ENCODE measurements at regions not wholly inside any gene's neighbourhood (a gene's known extent, or its start where the extent isn't known, plus 50 kb on each side); places are given as distances from the start of the nearest gene placed in this dataset.

DNA sequence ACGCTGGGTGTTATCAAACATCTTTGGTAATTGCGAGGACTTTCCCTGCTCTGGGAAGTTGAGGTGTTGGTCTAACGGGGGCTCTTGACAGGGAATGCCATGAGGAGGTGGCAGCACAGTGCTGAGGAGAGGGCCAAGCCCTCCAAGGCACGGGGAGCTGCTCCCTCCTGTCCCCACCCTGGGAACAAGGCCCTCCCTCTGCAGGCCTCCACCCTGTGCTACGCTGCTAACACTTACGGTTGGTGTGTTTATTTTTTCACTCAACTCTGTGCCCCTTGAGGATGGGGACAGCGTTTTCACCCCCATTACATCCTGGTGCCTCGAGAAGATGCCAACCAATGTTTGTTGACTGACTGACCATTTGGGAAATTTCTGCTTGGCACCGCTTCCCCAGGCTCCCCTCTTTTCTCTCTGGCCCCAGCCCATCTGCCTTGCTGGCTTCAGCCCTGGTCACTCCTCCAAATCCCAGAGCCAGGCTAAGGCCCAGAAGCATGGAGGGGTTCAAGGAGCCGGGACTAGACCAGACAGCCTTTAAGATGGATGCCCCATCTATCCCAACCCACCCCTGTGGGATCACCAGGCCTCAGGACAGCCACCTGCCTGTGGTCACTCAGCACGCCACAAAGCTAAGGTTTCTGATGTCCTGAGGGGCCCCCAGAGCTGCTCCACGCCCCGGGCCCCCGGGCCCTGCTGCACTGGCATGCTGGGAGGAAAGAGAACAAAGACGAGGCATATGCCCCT is 125.7 kb downstream of the BARX1 start:
- TF ChIP-seq POLR2A (IDR thresholded peaks at IDR 0.05): no peak
- TF ChIP-seq, protein P1, sequence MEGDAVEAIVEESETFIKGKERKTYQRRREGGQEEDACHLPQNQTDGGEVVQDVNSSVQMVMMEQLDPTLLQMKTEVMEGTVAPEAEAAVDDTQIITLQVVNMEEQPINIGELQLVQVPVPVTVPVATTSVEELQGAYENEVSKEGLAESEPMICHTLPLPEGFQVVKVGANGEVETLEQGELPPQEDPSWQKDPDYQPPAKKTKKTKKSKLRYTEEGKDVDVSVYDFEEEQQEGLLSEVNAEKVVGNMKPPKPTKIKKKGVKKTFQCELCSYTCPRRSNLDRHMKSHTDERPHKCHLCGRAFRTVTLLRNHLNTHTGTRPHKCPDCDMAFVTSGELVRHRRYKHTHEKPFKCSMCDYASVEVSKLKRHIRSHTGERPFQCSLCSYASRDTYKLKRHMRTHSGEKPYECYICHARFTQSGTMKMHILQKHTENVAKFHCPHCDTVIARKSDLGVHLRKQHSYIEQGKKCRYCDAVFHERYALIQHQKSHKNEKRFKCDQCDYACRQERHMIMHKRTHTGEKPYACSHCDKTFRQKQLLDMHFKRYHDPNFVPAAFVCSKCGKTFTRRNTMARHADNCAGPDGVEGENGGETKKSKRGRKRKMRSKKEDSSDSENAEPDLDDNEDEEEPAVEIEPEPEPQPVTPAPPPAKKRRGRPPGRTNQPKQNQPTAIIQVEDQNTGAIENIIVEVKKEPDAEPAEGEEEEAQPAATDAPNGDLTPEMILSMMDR (IDR thresholded peaks at IDR 0.05): no peak

Measured in thyroid gland (tissue), 4 donors.